Kidney (tissue), 13 donors: ENCODE measurements at regions not wholly inside any gene's neighbourhood (a gene's known extent, or its start where the extent isn't known, plus 50 kb on each side); places are given as distances from the start of the nearest gene placed in this dataset.

Experiments used
- DNase-seq, 5 donors: peaks; one replicate each; pipeline ENCODE4 v3.0.0-alpha.2; 2013 to 2020
- FAIRE-seq: peaks from 2 replicates; lab custom pipeline; 2012; peaks lifted over from hg19 to GRCh38; lab: Jason Lieb, UNC
- H3K27ac ChIP-seq, 2 donors: one replicate each; pipeline ENCODE4 v1.7.0; 2013; ENCODE audit warnings: low read depth in 2 of 2, low read length in 2 of 2, inconsistent platforms in 1 of 2
- H3K27me3 ChIP-seq: one replicate; pipeline ENCODE4 v1.7.1; 2013; ENCODE audit warnings: low read length, inconsistent platforms; ENCODE audit not compliant: control insufficient read depth, insufficient read depth
- H3K36me3 ChIP-seq, 3 donors: one replicate each; pipeline versions ENCODE4 v1.7.0 to v1.7.1; 2013; ENCODE audit warnings: low read length in 3 of 3, control low read depth in 1 of 3, inconsistent platforms in 1 of 3; ENCODE audit not compliant: insufficient read depth in 3 of 3, control insufficient read depth in 2 of 3
- H3K4me1 ChIP-seq, 3 donors: one replicate each; pipeline versions ENCODE4 v1.7.0 to v1.7.1; 2013; ENCODE audit warnings: low read length in 3 of 3, inconsistent platforms in 1 of 3, low read depth in 1 of 3; ENCODE audit not compliant: control insufficient read depth in 2 of 3, insufficient read depth in 2 of 3
- H3K4me3 ChIP-seq, 3 donors: one replicate each; pipeline versions ENCODE4 v1.7.0 to v1.8.1; 2013; ENCODE audit warnings: low read length in 3 of 3, control low read depth in 1 of 3, inconsistent platforms in 1 of 3
- H3K9ac ChIP-seq, 3 donors: one replicate each; pipeline versions ENCODE4 v1.7.0 to v1.7.1; 2013; ENCODE audit warnings: low read length in 3 of 3, control low read depth in 1 of 3, inconsistent platforms in 1 of 3
- H3K9me3 ChIP-seq, 3 donors: one replicate each; pipeline versions ENCODE4 v1.7.0 to v1.7.1; 2013; ENCODE audit warnings: low read length in 3 of 3, control low read depth in 1 of 3, inconsistent platforms in 1 of 3; ENCODE audit not compliant: control insufficient read depth in 2 of 3, insufficient read depth in 1 of 3
- CTCF ChIP-seq: IDR thresholded peaks from 3 replicates; pipeline ENCODE4 v1.5.1; 2012; ENCODE audit warnings: mild to moderate bottlenecking, moderate library complexity, borderline replicate concordance; ENCODE audit not compliant: insufficient read depth; ENCODE audit errors: extremely low read depth
- intact Hi-C: fragments of 100-400 bp; cut with DNase I; formaldehyde crosslinking; loops from one replicate; pipeline ENCODE4 v1.11.1; 2022
- donor health status: control.
- donor health status: control.
- donor health status: control.
- donor health status: control.
- donor health status: control.
- donor health status: DM: yes; HTN: yes; CAD: no.
- donor health status: Normal renal cell carcinoma (clear cell type).

GRCh38 chr9:14380061-14380836, 66.3 kb upstream of the NFIB start:
- no peak overlapping the region for H3K27ac ChIP-seq
- H3K27me3 ChIP-seq = no peaks in the 10 kb centered on the region
- no peak for DNase-seq
- intact Hi-C loops = no loop called here
- no peak for TF ChIP-seq CTCF
- no peak for FAIRE-seq
- H3K4me1 ChIP-seq = no peaks in the 10 kb centered on the region
- no peaks in the 10 kb centered on the region for H3K36me3 ChIP-seq
- no peak overlapping the region for H3K9ac ChIP-seq
- H3K9me3 ChIP-seq = no peaks in the 10 kb centered on the region
- H3K4me3 ChIP-seq = no peak overlapping the region

- no peak for TF ChIP-seq CTCF
- intact Hi-C loops = no loop called here
- no peaks in the 10 kb centered on the region for H3K27me3 ChIP-seq
- H3K4me1 ChIP-seq = no peaks in the 10 kb centered on the region
- no peaks in the 10 kb centered on the region for H3K9me3 ChIP-seq
- H3K36me3 ChIP-seq = no peaks in the 10 kb centered on the region
- H3K4me3 ChIP-seq = no peak overlapping the region
- FAIRE-seq (no peak), DNase-seq (no peak)
- H3K27ac ChIP-seq = no peak overlapping the region
- no peak overlapping the region for H3K9ac ChIP-seq
Observed at GRCh38 chr9:14379280-14379679, 65.3 kb upstream of the NFIB start.

- Histone ChIP-seq H3K9me3 (no peaks in the 10 kb centered on the region), H3K9ac (no peak overlapping the region), H3K4me3 (no peak overlapping the region), H3K4me1 (peaks cover 0 to 2% (median 0%) of the 10 kb centered on the region in 3 donors), H3K27ac (no peak overlapping the region), H3K27me3 (no peaks in the 10 kb centered on the region), H3K36me3 (no peaks in the 10 kb centered on the region)
- DNase-seq (no peak), FAIRE-seq (no peak)
- TF ChIP-seq CTCF = no peak
- intact Hi-C loops = no loop called here
Observed at GRCh38 chr9:14373706-14374105, 59.8 kb upstream of the NFIB start.

GRCh38 chr9:14373336-14373666, 59.4 kb upstream of the NFIB start:
- no peaks in the 10 kb centered on the region for H3K36me3 ChIP-seq
- FAIRE-seq = no peak
- H3K27me3 ChIP-seq = no peaks in the 10 kb centered on the region
- peak in 2 of 5 donors; percentile 31 to 39 for DNase-seq
- H3K9me3 ChIP-seq = no peaks in the 10 kb centered on the region
- peaks cover 0 to 2% (median 0%) of the 10 kb centered on the region in 3 donors for H3K4me1 ChIP-seq
- intact Hi-C loops = no loop called here
- no peak overlapping the region for H3K27ac ChIP-seq
- TF ChIP-seq CTCF = no peak
- no peak overlapping the region for H3K4me3 ChIP-seq
- H3K9ac ChIP-seq = no peak overlapping the region
